K562 (cell line): ENCODE measurements at regions not wholly inside any gene's neighbourhood (a gene's known extent, or its start where the extent isn't known, plus 50 kb on each side); places are given as distances from the start of the nearest gene placed in this dataset.

Experiments
- ATAC-seq: fragments of 200-7000 bp; cut with Tn5 transposase; 3 replicates; pipeline ENCODE4 v1.9.1; 2020; ENCODE audit warnings: moderate library complexity
- BruUV-seq: library from RNA; stranded (reverse); fragments of 400-500 nt; replicated peaks from 2 replicates; lab custom pipeline; 2021; lab: Mats Ljungman, UMichigan
- CTCF ChIA-PET: fragments of 300-600 bp; formaldehyde crosslinking; extraction: SDS; loops from one replicate; lab custom pipeline; 2021; ENCODE audit warnings: low intra/inter-chr PET ratio; lab: Yijun Ruan, JAX
- POLR2A ChIA-PET: fragments of 300-600, 350-650 bp; sonication (Branson Sonifier 250); formaldehyde crosslinking; extraction: SDS; loops from one replicate; lab custom pipeline; 2021; ENCODE audit warnings: antibody characterized with exemption, inconsistent platforms; lab: Yijun Ruan, JAX
- DNase-seq, 4 experiments: peaks; one replicate each; pipeline versions ENCODE4 v3.0.0 to v3.0.0-alpha.2; 2011 to 2018; ENCODE audit warnings: low spot score in 3 of 4, mixed read lengths in 3 of 4; ENCODE audit errors: extremely low read depth in 1 of 4
- FAIRE-seq: peaks from 2 replicates; lab custom pipeline; 2011; peaks lifted over from hg19 to GRCh38; lab: Jason Lieb, UNC
- H2AFZ ChIP-seq: 2 replicates; pipeline ENCODE4 v1.6.0; 2011; ENCODE audit warnings: low read depth, low read length, control low read depth, inconsistent platforms
- H3K27ac ChIP-seq: fragments of 200-600 bp; 3 replicates; pipeline ENCODE4 v1.8.0; 2011; ENCODE audit warnings: low read depth, mild to moderate bottlenecking, control low read depth, inconsistent platforms, low read length, moderate library complexity, mixed read lengths; ENCODE audit errors: extremely low read depth
- H3K27me3 ChIP-seq, 2 experiments: fragments of 300-600 bp in 1 of 2; 2 replicates in 1 of 2; 3 replicates in 1 of 2; pipeline versions ENCODE4 v1.6.0 to v1.8.0; 2011; ENCODE audit warnings: inconsistent platforms in 2 of 2, low read length in 2 of 2, mild to moderate bottlenecking in 1 of 2, mixed read lengths in 1 of 2, moderate library complexity in 1 of 2; ENCODE audit not compliant: control insufficient read depth in 2 of 2, insufficient read depth in 2 of 2
- H3K36me3 ChIP-seq: fragments of 300-600 bp; 3 replicates; pipeline ENCODE4 v1.8.0; 2011; ENCODE audit warnings: mild to moderate bottlenecking, low read length, inconsistent platforms; ENCODE audit not compliant: control insufficient read depth, insufficient read depth
- H3K4me1 ChIP-seq, 2 experiments: fragments of 200-600 bp in 1 of 2; replicated peaks in 1 of 2; 2 replicates in 1 of 2; 3 replicates in 1 of 2; pipeline versions ENCODE4 v1.5.1 to v1.8.0; 2011; ENCODE audit warnings: inconsistent platforms in 2 of 2, low read length in 2 of 2, mild to moderate bottlenecking in 1 of 2, mixed read lengths in 1 of 2, moderate library complexity in 1 of 2; ENCODE audit not compliant: control insufficient read depth in 2 of 2, insufficient read depth in 2 of 2
- H3K4me2 ChIP-seq: 2 replicates; pipeline ENCODE4 v1.6.1; 2011; ENCODE audit warnings: low read length, control low read depth, inconsistent platforms, mixed read lengths; ENCODE audit not compliant: insufficient read depth
- H3K4me3 ChIP-seq: fragments of 200-600 bp; sonication (generic), shearing (Covaris generic); 2 replicates; pipeline ENCODE4 v1.5.1; 2016; ENCODE audit warnings: control low read depth, inconsistent platforms
- H3K79me2 ChIP-seq: fragments of 200-600 bp; 3 replicates; pipeline ENCODE4 v1.8.0; 2011; ENCODE audit warnings: low read length, inconsistent platforms; ENCODE audit not compliant: control insufficient read depth, insufficient read depth
- H3K9ac ChIP-seq, 2 experiments: 2 replicates each; pipeline versions ENCODE4 v1.6.0 to v1.6.1; 2011; ENCODE audit warnings: low read depth in 2 of 2, low read length in 2 of 2, control low read depth in 1 of 2, inconsistent platforms in 1 of 2, mild to moderate bottlenecking in 1 of 2, mixed read lengths in 1 of 2; ENCODE audit not compliant: insufficient read depth in 1 of 2
- H3K9me1 ChIP-seq: one replicate; pipeline ENCODE4 v1.6.0; 2011; ENCODE audit warnings: inconsistent platforms, mild to moderate bottlenecking, low read length, moderate library complexity; ENCODE audit not compliant: control insufficient read depth, insufficient read depth
- H3K9me3 ChIP-seq: replicated peaks from 2 replicates; pipeline ENCODE4 v1.5.1; 2011; ENCODE audit warnings: low read depth, low read length, inconsistent platforms; ENCODE audit not compliant: control insufficient read depth, insufficient read depth
- H4K20me1 ChIP-seq: replicated peaks from 2 replicates; pipeline ENCODE4 v1.6.1; 2011; ENCODE audit warnings: low read length, inconsistent platforms, mixed read lengths; ENCODE audit not compliant: control insufficient read depth, insufficient read depth
- BACH1 ChIP-seq: fragments of 200-800 bp; sonication (Bioruptor generic); IDR thresholded peaks from 2 replicates; pipeline ENCODE4 v1.6.1; 2016; ENCODE audit warnings: missing genetic modification characterization, missing compliant biosample characterization
- HBP1 ChIP-seq: fragments of 450-650 bp; formaldehyde crosslinking; IDR thresholded peaks from 2 replicates; pipeline ENCODE4 v1.4.0; 2022; ENCODE audit warnings: missing genetic modification characterization
- HMG20A ChIP-seq: fragments of 450-650 bp; formaldehyde crosslinking; conservative IDR thresholded peaks from 2 replicates; pipeline ENCODE4 v1.4.0; 2020; ENCODE audit warnings: mild to moderate bottlenecking, mixed read lengths
- HMG20B ChIP-seq: fragments of 250-450 bp; sonication (Bioruptor Pico); IDR thresholded peaks from 2 replicates; pipeline ENCODE4 v1.5.0; 2021; ENCODE audit warnings: mild to moderate bottlenecking
- NELFE ChIP-seq: IDR thresholded peaks from 2 replicates; pipeline ENCODE4 v1.6.1; 2011; ENCODE audit warnings: mild to moderate bottlenecking; ENCODE audit not compliant: insufficient read depth, insufficient read length
- NFIC ChIP-seq: fragments of 450-650 bp; IDR thresholded peaks from 2 replicates; pipeline ENCODE4 v1.6.1; 2017; ENCODE audit warnings: mild to moderate bottlenecking, inconsistent platforms
- SRSF9 ChIP-seq: fragments of 200-400 bp; formaldehyde crosslinking; IDR thresholded peaks from 2 replicates; pipeline ENCODE4 v1.6.1; 2017; ENCODE audit warnings: low read depth, low read length, borderline replicate concordance
- ZNF583 ChIP-seq: fragments of 250-450 bp; sonication (Bioruptor Pico); IDR thresholded peaks from 2 replicates; pipeline ENCODE4 v1.4.0; 2020
- ZNF699 ChIP-seq: fragments of 250-450 bp; sonication (Bioruptor Pico); IDR thresholded peaks from 2 replicates; pipeline ENCODE4 v1.8.0; 2021; ENCODE audit warnings: mild to moderate bottlenecking, moderate library complexity; ENCODE audit not compliant: insufficient replicate concordance
- ZNF76 ChIP-seq: fragments of 250-450 bp; sonication (Bioruptor Pico); IDR thresholded peaks from 2 replicates; pipeline ENCODE4 v1.4.0; 2020; ENCODE audit warnings: mild to moderate bottlenecking, moderate library complexity, borderline replicate concordance
- WGBS: fragments of 100-300 bp; shearing (Covaris generic); methylation state at CpG from one replicate; pipeline ENCODE4 v1.1.6; 2016; ENCODE audit warnings: low coverage, mixed read lengths; ENCODE audit not compliant: insufficient coverage; ENCODE audit errors: missing lambda C conversion rate; 5-methylcytosine and 5-hydroxymethylcytosine counted together
- in situ Hi-C: fragments of 300-500 bp; cut with MboI; formaldehyde crosslinking; loops from 4 replicates; pipeline ENCODE4 v1.15.0; 2018; ENCODE audit warnings: inconsistent platforms, mixed read lengths
- intact Hi-C: fragments of 100-400 bp; cut with micrococcal nuclease; formaldehyde crosslinking; loops from 2 replicates; pipeline ENCODE4 v1.14.2; 2022

GRCh38 chr4:167786504-167786903 is 305.8 kb upstream of the ANXA10 start (continued):
- TF ChIP-seq ZNF76, result no peak
- no peak for TF ChIP-seq BACH1 (tag)
- TF ChIP-seq HMG20B (CRISPR knock-in tag), result no peak
- no peak for TF ChIP-seq NFIC
- no peak for TF ChIP-seq ZNF699 (CRISPR knock-in tag)
- TF ChIP-seq NELFE, result no peak
- TF ChIP-seq, all 486 proteins: peak for 0

GRCh38 chr4:167787231-167787630 is 305.1 kb upstream of the ANXA10 start:
- Histone ChIP-seq H3K9me1 (no peaks in the 10 kb centered on the region), H3K4me1 (no peaks in the 10 kb centered on the region), H3K27ac (no peak overlapping the region), H3K4me2 (no peak overlapping the region), H3K4me3 (no peak overlapping the region), H3K36me3 (no peaks in the 10 kb centered on the region), H3K9ac (no peak overlapping the region), H4K20me1 (no peaks in the 10 kb centered on the region), H2AFZ (no peak overlapping the region), H3K79me2 (no peaks in the 10 kb centered on the region), H3K27me3 (no peaks in the 10 kb centered on the region), H3K9me3 (no peaks in the 10 kb centered on the region)
- POLR2A ChIA-PET, result no interaction called here
- CTCF ChIA-PET, result no interaction called here
- ATAC-seq (no peak), FAIRE-seq (no peak), DNase-seq (no peak)
- intact Hi-C loops, result no loop called here
- in situ Hi-C loops, result no loop called here
- WGBS, result 0% methylated on average over 1 of the region's 1 CpG
- BruUV-seq, result no TSS peak
- TF ChIP-seq HMG20A (no peak), SRSF9 (no peak), ZNF583 (CRISPR knock-in tag) (no peak), HBP1 (CRISPR knock-in tag) (no peak)
